NCI-H510A (cell line): ENCODE measurements at regions not wholly inside any gene's neighbourhood (a gene's known extent, or its start where the extent isn't known, plus 50 kb on each side); places are given as distances from the start of the nearest gene placed in this dataset.

Experiments used
- DNase-seq: peaks from one replicate; lab custom pipeline; 2025; lab: John Stamatoyannopoulos, UW

- no peak for DNase-seq
Measured at GRCh38 chr10:60998932-60999331, 54.9 kb upstream of the RHOBTB1 start.

- DNase-seq = no peak
Measured at GRCh38 chr10:60994128-60994527, 50.1 kb upstream of the RHOBTB1 start.
